ENCODE measurements at regions not wholly inside any gene's neighbourhood (a gene's known extent, or its start where the extent isn't known, plus 50 kb on each side); places are given as distances from the start of the nearest gene placed in this dataset.

GRCh38 chr3:17969985-17970568, 227.6 kb upstream of the TBC1D5 start:
- ChIA-PET CTCF (interaction anchor here (1.9 kb wide), 1 partner anchor 76 kb away, joined by 4 read pairs; no protein-coding TSS in a partner anchor), POLR2A (no interaction called here)
- TF ChIP-seq LEF1 (IDR thresholded peaks at IDR 0.05; ENCODE audit: borderline replicate concordance) (no peak), FOXM1 (IDR thresholded peaks at IDR 0.05; ENCODE audit: borderline replicate concordance) (no peak), SUZ12 (IDR thresholded peaks at IDR 0.05) (no peak), PKNOX1 (IDR thresholded peaks at IDR 0.05) (no peak), NFRKB (IDR thresholded peaks at IDR 0.05) (no peak), TARDBP (IDR thresholded peaks at IDR 0.05) (no peak), ZNF384 (IDR thresholded peaks at IDR 0.05) (no peak), CTBP1 (IDR thresholded peaks at IDR 0.05; ENCODE audit: borderline replicate concordance) (no peak), ELF4 (IDR thresholded peaks at IDR 0.05) (no peak), HDGF (IDR thresholded peaks at IDR 0.05; ENCODE audit: borderline replicate concordance) (no peak), ARNT (IDR thresholded peaks at IDR 0.05) (no peak)
- DNase-seq (ENCODE audit: extremely low spot score), result no peak

- TF ChIP-seq SUZ12 (IDR thresholded peaks at IDR 0.05), result no peak
- no peak for TF ChIP-seq ELF4 (IDR thresholded peaks at IDR 0.05)
- TF ChIP-seq FOXA1 (IDR thresholded peaks at IDR 0.05), result no peak
- no peak for TF ChIP-seq L3MBTL2 (conservative IDR thresholded peaks at IDR 0.05)
- TF ChIP-seq BHLHE40 (IDR thresholded peaks at IDR 0.05; ENCODE audit: borderline replicate concordance), result no peak
- TF ChIP-seq FOXK2 (IDR thresholded peaks at IDR 0.05), result no peak
- TF ChIP-seq ZNF384 (IDR thresholded peaks at IDR 0.05), result no peak
- TF ChIP-seq CTBP1 (IDR thresholded peaks at IDR 0.05; ENCODE audit: borderline replicate concordance), result no peak
- no peak for DNase-seq (ENCODE audit: extremely low spot score)
- POLR2A ChIA-PET, result no interaction called here
- CTCF ChIA-PET, result interaction anchor here (1.9 kb wide), 1 partner anchor 75 kb away, joined by 4 read pairs; no protein-coding TSS in a partner anchor
Observed at GRCh38 chr3:17969244-17969643, 226.8 kb upstream of the TBC1D5 start.

GRCh38 chr3:17967953-17968607, 225.6 kb upstream of the TBC1D5 start:
- CTCF ChIA-PET, result no interaction called here
- TF ChIP-seq L3MBTL2 (conservative IDR thresholded peaks at IDR 0.05) (no peak), HDGF (IDR thresholded peaks at IDR 0.05; ENCODE audit: borderline replicate concordance) (no peak), ZNF384 (IDR thresholded peaks at IDR 0.05) (no peak), ELF4 (IDR thresholded peaks at IDR 0.05) (no peak), PKNOX1 (IDR thresholded peaks at IDR 0.05) (no peak), CTBP1 (IDR thresholded peaks at IDR 0.05; ENCODE audit: borderline replicate concordance) (no peak), SP1 (IDR thresholded peaks at IDR 0.05) (no peak), NFRKB (IDR thresholded peaks at IDR 0.05) (no peak), BHLHE40 (IDR thresholded peaks at IDR 0.05; ENCODE audit: borderline replicate concordance) (no peak), LEF1 (IDR thresholded peaks at IDR 0.05; ENCODE audit: borderline replicate concordance) (no peak), SUZ12 (IDR thresholded peaks at IDR 0.05) (no peak), FOXA1 (IDR thresholded peaks at IDR 0.05) (no peak), ARNT (IDR thresholded peaks at IDR 0.05) (no peak), TARDBP (IDR thresholded peaks at IDR 0.05) (no peak)
- POLR2A ChIA-PET, result no interaction called here
- no peak for DNase-seq (ENCODE audit: extremely low spot score)

- POLR2A ChIA-PET, result no interaction called here
- DNase-seq (ENCODE audit: extremely low spot score), result no peak
- CTCF ChIA-PET, result no interaction called here
- TF ChIP-seq SP1 (IDR thresholded peaks at IDR 0.05) (no peak), LEF1 (IDR thresholded peaks at IDR 0.05; ENCODE audit: borderline replicate concordance) (no peak), ELF4 (IDR thresholded peaks at IDR 0.05) (no peak), L3MBTL2 (conservative IDR thresholded peaks at IDR 0.05) (no peak), SUZ12 (IDR thresholded peaks at IDR 0.05) (no peak), ARNT (IDR thresholded peaks at IDR 0.05) (no peak), FOXK2 (IDR thresholded peaks at IDR 0.05) (no peak), FOXM1 (IDR thresholded peaks at IDR 0.05; ENCODE audit: borderline replicate concordance) (no peak), HDGF (IDR thresholded peaks at IDR 0.05; ENCODE audit: borderline replicate concordance) (no peak), FOXA1 (IDR thresholded peaks at IDR 0.05) (no peak), BHLHE40 (IDR thresholded peaks at IDR 0.05; ENCODE audit: borderline replicate concordance) (no peak), CTBP1 (IDR thresholded peaks at IDR 0.05; ENCODE audit: borderline replicate concordance) (no peak), PKNOX1 (IDR thresholded peaks at IDR 0.05) (no peak)
Observed at GRCh38 chr3:17967111-17967510, 224.7 kb upstream of the TBC1D5 start.

- TF ChIP-seq LEF1 (IDR thresholded peaks at IDR 0.05; ENCODE audit: borderline replicate concordance) (no peak), L3MBTL2 (conservative IDR thresholded peaks at IDR 0.05) (no peak), NFRKB (IDR thresholded peaks at IDR 0.05) (no peak), SUZ12 (IDR thresholded peaks at IDR 0.05) (no peak), HDGF (IDR thresholded peaks at IDR 0.05; ENCODE audit: borderline replicate concordance) (no peak), ELF4 (IDR thresholded peaks at IDR 0.05) (no peak), BHLHE40 (IDR thresholded peaks at IDR 0.05; ENCODE audit: borderline replicate concordance) (no peak), ARNT (IDR thresholded peaks at IDR 0.05) (no peak), FOXK2 (IDR thresholded peaks at IDR 0.05) (no peak), CTBP1 (IDR thresholded peaks at IDR 0.05; ENCODE audit: borderline replicate concordance) (no peak), TARDBP (IDR thresholded peaks at IDR 0.05) (no peak)
- ChIA-PET POLR2A (no interaction called here), CTCF (no interaction called here)
- DNase-seq (ENCODE audit: extremely low spot score), result no peak
Observed at GRCh38 chr3:17965331-17965730, 222.9 kb upstream of the TBC1D5 start.

- TF ChIP-seq FOXM1 (IDR thresholded peaks at IDR 0.05; ENCODE audit: borderline replicate concordance), result no peak
- no peak for TF ChIP-seq CTBP1 (IDR thresholded peaks at IDR 0.05; ENCODE audit: borderline replicate concordance)
- TF ChIP-seq HDGF (IDR thresholded peaks at IDR 0.05; ENCODE audit: borderline replicate concordance), result no peak
- no peak for TF ChIP-seq ZNF384 (IDR thresholded peaks at IDR 0.05)
- no peak for TF ChIP-seq TARDBP (IDR thresholded peaks at IDR 0.05)
- no peak for TF ChIP-seq NFRKB (IDR thresholded peaks at IDR 0.05)
- no peak for TF ChIP-seq FOXA1 (IDR thresholded peaks at IDR 0.05)
- TF ChIP-seq LEF1 (IDR thresholded peaks at IDR 0.05; ENCODE audit: borderline replicate concordance), result no peak
- no peak for TF ChIP-seq PKNOX1 (IDR thresholded peaks at IDR 0.05)
- TF ChIP-seq BHLHE40 (IDR thresholded peaks at IDR 0.05; ENCODE audit: borderline replicate concordance), result no peak
- no peak for TF ChIP-seq ARNT (IDR thresholded peaks at IDR 0.05)
- TF ChIP-seq SP1 (IDR thresholded peaks at IDR 0.05), result no peak
- DNase-seq (ENCODE audit: extremely low spot score), result no peak
- ChIA-PET POLR2A (no interaction called here), CTCF (no interaction called here)
Observed at GRCh38 chr3:17964108-17964507, 221.7 kb upstream of the TBC1D5 start.

Measured in HEK293T (cell line).